Hematopoietic multipotent progenitor cell treated with erythropoietin and hydrocortisone succinate and interleukin-3 and kit ligand, for 17 days (in vitro differentiated cells): ENCODE measurements at regions not wholly inside any gene's neighbourhood (a gene's known extent, or its start where the extent isn't known, plus 50 kb on each side); places are given as distances from the start of the nearest gene placed in this dataset.

Experiments used
- DNase-seq: peaks from one replicate; pipeline ENCODE4 v3.0.0-alpha.2; 2015; ENCODE audit warnings: low spot score

- DNase-seq = no peak
Observed at GRCh38 chr12:58268069-58268468, 326.7 kb downstream of the ATP23 start.

DNA sequence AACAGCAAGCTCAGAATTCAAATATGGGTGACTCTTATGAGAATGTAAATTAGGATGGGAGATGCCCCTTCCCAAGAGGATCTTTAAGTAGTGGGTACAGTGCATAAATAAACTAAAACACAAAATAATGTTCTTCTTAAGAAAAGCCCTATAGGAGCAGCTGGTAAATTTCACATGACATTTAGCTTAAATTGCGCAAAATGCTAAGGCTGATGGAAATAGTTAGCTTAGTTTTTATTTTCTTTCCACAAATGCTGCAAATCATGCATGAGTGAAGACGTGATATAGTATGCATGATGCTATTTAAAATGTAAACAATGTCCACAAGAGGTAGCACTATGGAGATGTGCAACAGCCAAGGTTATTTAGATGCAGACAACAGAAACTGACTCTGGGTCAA, 328.1 kb downstream of the ATP23 start:
- no peak for DNase-seq

GRCh38 chr12:58270966-58271705, 329.8 kb downstream of the ATP23 start:
- no peak for DNase-seq

GRCh38 chr12:58272461-58272860, 331.1 kb downstream of the ATP23 start:
- DNase-seq = no peak

DNA sequence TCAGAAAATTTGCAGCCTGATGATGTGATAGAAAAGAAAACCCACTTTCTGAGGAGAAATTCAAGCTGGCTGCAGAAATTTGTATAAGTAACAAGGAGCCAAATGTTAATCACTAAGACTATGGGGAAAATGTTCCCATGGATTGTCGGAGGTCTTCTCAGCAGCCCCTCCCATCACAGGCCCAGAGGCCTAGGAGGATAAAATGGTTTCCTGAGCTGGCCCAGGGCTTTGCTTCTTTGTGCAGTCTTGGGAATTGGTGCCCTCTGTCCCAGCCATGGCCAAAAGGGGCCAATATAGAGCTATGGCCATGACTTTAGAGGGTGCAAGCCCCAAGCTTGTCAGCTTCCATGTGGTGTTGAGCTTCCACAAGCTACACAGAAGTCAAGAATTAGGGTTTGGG, 335.9 kb downstream of the ATP23 start:
- no peak for DNase-seq

- no peak for DNase-seq
Observed at GRCh38 chr12:58283553-58283952, 342.2 kb downstream of the ATP23 start.

- DNase-seq = no peak
Observed at GRCh38 chr12:58285551-58285950, 344.2 kb downstream of the ATP23 start.

DNA sequence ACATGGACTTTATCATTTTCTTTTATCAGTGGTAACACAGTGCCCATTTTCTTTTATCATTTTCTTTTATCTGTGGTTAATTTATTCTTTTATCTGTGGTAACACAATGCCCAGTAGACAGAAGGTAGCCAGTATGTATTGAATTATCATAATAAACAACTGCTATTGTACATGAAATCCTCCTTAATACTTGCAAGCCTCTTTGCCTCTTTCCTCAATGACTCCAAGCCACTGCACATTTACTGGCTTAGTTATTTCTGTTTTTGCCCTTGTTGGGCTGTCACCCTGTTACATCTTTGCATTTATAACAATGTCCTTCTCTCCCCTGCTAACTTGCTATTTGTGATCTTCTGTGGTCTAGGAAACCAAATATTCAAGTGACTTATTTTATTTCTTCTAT, 345.0 kb downstream of the ATP23 start:
- no peak for DNase-seq

DNA sequence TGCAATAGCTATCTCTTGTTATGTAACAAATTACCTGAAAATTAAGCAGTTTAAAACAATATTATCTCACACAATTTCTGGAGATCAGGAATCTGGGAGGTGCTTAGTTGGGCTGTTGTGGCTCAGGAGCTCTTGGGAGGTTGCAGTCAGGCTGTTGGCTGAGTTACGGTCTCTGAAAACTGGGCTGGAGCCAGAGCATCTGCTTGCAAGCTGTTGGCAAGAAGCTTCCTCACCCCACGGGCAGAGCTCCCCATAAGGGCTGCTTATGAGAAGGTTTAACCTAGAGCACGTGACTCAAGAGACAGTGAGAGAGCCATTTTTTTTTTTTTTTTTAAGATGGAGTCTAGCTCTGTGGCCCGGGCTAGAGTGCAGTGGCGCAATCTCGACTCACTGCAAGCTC, 346.8 kb downstream of the ATP23 start:
- DNase-seq = no peak

GRCh38 chr12:58291106-58291505, 349.7 kb downstream of the ATP23 start:
- no peak for DNase-seq

GRCh38 chr12:58293308-58293982, 352.1 kb downstream of the ATP23 start:
- no peak for DNase-seq

DNA sequence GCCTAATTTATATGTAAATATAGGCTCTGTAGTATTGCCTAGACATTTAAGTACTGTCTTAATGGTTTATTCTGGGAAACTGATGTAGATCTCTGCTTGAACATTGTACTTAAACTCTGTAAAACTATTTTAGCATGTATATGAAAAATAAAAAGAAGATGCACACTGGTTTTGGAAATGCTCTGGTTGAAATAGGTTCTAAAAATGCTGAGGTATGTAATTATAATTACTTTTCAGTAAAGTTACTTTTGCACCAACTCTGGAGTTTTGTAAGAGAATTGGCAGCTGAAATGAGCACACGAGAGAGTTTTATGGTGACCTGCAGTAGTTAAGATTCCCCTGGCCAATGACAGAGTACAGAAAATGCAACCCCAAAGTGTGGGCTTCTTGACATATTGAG, 353.9 kb downstream of the ATP23 start:
- no peak for DNase-seq

- DNase-seq = no peak
Observed at GRCh38 chr12:58296863-58297262, 355.5 kb downstream of the ATP23 start.

DNA sequence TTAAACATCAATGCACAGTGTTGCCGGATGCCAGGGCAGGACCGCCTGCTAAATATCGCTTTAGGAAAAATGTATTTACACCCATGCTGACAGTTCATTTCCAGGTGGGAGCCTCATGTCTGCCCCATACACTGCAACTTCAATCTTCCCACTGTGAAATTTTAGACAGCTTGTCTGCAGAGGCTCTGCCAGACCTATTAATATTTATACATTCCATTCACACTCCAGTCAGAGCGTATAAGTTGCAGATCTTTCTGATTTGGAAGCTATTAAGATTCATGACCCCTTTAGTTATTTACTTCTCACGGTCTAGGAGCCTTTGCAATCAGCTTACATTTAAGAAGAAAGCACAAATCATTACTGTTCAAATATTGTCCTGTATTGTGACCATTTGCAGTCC, 357.4 kb downstream of the ATP23 start:
- no peak for DNase-seq

DNA sequence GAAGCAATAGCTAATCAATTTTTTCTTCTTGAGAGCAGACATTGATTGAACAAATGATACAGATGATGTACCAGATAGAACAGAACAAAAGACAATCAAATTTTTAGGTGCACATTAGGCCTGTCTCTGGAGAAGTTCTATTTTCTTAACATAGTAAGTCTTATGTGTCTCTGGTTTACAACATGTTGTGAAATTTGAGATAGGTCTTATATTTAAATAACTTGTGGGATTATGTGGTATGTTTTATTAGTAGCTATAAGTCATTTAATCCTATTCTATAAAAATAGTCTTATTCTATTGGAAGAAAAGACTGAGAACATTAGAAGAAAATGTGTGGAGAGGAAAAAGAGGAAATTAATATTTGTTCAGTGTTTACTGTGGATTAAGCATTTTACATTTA, 358.0 kb downstream of the ATP23 start:
- DNase-seq = no peak

DNA sequence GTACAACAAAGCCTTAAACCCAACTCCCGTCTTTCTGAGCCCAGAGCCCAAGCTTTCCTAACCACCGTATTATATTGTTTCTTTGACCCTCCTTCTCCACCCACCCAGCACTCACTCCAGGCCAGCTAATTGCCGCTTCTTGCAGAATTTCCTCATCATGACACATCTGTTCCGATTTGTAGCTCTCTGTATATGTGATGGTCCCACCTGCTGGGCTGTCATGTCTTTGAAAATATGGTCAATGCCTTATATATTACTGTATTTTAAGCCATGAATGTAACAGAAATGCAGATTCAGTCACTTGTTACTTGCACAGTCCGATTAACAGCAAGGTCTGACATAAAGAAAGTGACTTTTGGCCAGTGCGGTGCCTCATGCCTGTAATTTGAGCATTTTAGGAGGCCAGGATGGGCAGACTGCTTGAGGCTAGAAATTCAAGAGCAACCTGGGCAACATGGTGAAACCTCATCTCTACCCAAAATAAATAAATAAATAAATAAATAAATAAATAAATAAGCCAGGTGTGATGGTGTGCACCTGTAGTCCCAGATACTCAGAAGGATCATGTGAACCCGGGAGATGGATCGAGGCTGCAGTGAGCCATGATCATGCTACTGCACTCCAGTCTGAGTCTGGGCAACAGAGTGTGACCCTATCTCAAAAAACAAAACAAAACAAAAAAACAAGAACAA, 359.8 kb downstream of the ATP23 start:
- DNase-seq = no peak

DNA sequence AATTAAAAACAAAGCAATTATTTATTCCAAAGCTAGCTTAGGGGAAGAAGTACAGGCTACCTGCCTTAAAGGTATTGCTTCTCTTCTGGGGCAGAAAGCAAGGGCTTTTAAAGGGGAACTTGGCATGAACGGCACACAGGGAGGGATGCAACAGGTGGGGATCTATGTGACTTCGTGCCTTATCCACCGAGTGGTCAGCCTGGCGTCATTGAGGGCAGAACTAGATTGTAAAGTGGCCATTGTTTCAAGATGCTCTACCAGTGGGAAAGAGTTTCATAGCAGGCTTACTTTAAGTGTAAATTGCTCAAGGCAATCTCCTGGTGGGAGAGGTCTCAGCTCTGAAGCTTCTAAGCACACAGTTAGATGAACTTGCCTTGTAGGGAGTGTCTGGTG, 360.4 kb downstream of the ATP23 start:
- no peak for DNase-seq

DNA sequence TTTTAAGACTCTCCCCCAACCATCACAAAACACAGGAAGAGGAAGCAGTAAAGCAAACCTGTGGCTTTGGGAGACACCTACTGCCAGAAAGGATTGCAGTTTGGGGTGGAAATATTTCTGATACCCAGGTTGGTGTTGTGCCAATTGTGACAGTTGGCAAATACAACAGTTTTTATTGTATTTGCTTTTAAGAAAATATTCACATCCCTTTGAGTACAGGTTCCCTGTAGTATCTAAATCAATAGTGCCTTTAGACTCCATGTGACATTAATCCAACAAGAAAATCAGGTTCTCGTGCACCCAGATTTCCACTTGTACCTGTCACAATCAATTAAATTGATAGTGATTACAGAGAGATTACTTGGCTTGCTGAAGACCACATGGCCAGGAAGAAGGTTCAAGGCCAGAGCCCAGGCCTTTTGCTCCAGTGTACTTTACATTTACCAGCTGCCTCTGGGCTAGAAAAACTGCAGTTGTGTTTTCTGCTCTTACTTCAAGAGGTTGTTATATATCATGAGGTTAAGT, 361.2 kb downstream of the ATP23 start:
- no peak for DNase-seq

GRCh38 chr12:58306266-58307000, 365.1 kb downstream of the ATP23 start:
- DNase-seq = no peak

DNA sequence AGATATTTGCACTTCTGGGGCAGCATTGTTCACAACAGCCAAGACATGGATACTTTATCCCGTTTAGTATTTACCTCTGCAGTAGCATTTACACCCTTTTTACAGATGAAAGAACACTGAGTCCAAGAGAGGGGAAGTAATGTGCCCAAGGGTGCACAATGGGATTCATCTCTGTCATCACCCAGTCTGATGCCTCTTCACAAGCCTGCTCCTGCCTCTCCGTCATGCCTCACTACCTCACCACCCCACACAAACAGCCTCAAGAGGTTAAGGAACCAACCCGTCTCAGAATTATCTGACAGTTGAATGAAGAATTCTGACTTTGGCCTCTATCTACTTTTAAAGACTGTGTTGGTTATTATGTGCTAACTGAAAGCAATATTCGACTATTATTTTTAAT, 368.4 kb downstream of the ATP23 start:
- no peak for DNase-seq

- DNase-seq = no peak
Observed at GRCh38 chr12:58310368-58310767, 369.0 kb downstream of the ATP23 start.
